GM21515 (cell line): ENCODE measurements at regions not wholly inside any gene's neighbourhood (a gene's known extent, or its start where the extent isn't known, plus 50 kb on each side); places are given as distances from the start of the nearest gene placed in this dataset.

Experiments
- ATAC-seq: cut with Tn5 transposase; IDR thresholded peaks from one replicate; pipeline ENCODE4 v1.9.1; 2021; ENCODE audit not compliant: unreplicated experiment

DNA sequence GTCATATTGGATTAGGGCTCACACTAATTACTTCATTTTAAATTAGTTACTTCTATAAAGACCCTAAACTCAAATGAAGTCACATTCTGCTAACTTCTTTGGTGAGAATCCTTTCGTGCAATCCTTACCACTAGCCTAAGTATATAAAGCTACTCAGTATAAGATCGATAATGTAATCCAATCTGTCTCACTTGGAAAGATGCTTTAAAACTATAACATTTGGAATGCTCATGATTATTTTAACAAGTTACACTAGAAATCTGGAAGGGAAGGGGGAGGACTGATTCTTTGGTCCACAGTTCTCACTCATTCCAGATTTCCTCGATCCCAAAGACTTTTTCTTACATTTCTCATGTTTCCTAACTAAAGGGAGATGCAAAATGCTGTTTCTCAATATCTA, 336.4 kb upstream of the SLIT2 start:
- no peak for ATAC-seq

DNA sequence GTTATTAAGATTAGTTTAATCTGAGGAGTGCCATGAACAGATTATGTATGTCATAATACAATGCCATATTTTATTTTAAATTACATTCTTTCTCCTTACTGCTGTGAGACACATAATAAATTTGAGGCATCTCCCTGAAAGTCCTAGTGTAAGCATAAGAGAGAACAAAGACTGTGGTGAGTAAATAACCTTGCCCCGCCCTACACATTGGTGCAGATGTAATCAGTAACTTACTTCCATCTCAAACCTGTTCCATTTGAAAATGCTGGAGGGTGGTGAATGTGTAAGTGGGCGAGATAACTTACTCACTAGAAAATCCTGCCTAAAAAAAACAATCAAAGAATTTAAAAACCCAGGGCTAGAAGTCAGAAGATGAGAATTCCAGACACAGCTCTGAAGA, 338.1 kb upstream of the SLIT2 start:
- ATAC-seq = no peak

DNA sequence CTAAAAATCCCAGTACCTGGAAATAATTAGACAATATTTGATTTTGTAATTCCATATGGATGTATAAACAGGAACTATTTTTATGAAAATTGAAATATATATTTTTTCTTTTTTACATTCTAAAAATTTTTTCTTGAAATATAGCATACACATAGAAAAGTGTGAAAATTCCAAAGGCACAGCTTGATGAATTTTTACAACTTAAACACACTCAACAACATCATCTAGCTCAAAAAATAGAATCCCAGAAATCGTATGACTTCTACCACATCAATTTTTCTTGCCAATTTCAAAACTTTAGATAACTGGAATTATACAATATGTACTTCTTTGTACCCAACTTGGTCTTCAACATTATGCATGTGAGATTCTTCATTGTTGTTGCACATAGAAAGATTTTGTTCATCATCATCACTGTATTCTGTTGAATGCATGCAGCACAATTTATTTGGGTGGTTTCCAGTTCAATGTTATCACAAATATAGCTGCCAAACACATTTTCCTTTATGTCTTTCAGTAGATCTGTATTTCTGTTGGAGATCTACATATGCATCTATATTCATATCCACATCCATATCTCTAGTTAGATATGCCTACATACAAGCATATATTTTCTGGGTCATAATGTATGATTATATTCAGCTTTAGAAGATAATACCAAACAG, 340.7 kb upstream of the SLIT2 start:
- no peak for ATAC-seq

DNA sequence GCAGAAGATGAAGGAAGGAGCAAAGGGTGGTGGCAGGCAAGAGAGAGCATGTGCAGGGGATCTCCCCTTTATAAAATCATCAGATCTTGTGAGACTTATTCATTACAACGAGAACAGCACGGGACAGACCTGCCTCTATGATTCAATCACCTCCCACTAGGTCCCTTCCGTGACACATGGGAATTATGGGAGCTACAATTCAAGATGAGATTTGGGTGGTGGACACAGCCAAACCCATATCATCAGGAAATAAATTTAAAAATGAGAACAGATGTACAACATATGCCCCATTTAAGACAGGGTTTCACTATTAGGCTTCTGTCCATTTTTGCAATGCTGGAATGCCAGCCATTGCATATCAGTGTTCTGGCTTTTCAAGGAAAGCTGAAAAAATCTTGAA, 346.7 kb upstream of the SLIT2 start:
- no peak for ATAC-seq

DNA sequence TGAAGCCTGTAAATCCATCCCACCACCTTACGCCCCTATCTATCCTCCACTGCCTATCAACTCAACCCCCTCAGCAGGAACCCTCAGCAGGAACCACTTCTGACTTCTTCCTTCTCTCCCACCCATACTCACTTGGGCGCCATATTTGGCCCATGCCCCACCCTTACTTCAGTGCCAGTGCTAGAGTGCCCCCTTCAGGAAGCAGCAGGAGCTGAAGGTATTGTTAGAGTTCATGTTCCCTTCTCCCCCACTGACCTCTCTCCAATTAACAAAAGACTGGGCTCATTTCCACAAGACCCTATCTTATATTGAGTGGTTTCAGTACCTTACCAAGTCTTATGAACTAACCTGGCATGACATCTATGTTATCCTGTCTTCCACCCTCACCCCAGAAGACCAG, 363.1 kb upstream of the SLIT2 start:
- no peak for ATAC-seq

DNA sequence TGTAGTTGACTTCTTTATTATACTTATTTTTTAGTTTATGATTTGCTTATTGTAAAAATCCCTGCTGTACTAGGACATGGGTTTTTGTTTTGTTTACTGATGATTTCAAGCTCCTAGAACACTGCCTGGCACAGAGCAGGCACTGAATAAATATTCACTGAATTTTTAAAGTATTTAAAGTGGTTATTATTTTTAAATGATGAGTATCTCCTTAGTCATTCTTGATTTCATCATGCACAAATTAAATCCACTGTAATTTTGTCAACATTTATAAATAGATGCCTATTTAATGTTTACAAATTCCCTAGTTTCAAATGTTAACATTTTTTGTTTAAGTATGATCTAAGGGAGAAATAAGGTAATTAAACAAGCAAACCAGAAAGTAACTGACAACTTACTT, 367.9 kb upstream of the SLIT2 start:
- no peak for ATAC-seq

DNA sequence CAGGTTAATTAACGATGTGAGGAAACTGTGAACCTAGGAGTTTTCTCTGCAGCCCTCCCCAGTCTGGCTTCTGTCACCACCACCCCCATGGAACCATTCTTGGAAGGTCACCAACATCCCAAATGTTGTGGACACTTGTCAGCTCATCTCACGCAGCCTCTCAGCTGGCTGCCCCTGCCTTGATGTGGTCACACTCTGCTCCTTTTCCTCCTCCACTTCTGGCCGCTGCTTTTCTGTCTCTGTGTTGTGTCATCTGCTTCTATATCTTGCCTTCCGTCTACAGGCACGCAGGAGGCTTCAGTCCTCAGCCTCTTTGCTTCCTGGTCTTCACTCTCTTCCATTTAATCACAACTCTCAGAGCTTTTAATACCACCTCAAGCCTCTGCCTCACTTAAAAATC, 371.5 kb upstream of the SLIT2 start:
- no peak for ATAC-seq

DNA sequence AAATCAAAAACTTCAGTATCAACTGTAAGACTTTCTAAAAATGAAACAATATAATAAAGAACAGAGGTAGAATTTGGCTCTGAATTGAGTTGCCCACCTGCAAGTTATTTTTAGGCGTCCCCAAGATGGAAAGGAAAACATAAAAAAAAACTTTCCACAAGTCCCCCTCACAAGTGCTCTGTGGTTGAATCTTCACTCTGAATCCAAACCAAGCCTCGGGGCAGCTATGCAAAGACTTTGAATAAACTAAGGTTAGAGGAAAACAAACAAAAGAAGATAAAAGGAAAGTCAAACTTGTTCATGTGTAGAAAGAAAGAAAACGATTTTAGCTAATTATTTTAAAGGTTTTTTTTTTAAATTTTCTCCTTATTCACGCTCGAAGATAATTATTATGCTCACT, 372.4 kb upstream of the SLIT2 start:
- no peak for ATAC-seq

DNA sequence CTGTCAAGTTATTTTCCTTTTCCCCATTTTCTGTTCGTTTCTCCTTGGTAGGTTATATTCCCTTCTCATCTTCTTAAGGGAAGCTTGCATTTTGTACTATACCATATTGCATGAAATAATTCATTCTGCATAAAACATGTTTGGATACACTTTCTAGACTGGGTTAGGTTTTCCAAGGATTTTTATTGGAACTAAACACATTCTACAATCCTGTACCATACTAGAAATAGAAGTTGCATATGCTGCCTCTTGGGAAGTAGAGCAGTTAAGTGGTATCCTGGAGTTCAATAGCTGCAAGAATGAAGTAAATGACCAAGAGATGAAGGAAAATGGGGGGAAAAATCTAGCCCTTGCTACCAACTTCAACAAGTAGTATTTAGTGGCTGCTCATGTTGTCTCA, 393.7 kb upstream of the SLIT2 start:
- no peak for ATAC-seq

DNA sequence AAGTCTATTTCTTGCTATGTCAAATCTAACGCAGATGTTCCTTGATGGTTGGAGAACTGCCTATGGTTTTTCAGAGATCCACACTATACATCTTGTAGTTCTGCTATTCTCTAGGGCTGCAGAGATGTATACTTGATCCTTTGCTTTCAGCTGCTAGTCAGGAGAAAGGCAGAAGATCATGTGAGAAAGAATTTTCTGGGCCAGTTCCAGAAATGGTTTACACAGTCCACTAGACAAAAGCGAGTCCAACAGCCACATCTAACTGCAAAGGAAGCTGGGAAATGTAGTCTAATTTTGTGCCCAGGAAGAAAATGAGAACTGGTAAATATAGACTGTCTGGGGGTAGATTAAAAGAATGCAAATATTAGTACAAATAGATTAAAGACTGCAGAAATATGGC, 394.3 kb upstream of the SLIT2 start:
- ATAC-seq = no peak

DNA sequence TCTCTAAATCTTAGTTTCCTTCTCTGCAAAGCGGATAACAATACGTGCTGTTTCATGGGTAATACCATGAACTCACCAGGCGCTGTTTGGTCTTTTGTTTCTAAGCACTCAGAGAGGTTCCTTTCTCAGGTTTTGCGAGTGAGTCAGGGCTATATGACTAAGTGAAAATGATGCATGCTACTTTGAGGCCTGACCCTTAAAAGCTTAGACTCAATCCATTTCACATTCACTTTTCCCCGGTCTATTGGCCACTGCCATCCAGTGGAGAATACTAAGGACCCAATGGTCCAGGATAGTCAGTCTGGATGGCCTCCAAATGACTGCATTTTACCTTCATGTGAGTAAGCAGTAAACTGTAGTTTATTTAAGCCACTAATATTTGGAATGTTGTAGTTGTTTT, 400.8 kb upstream of the SLIT2 start:
- ATAC-seq = no peak

DNA sequence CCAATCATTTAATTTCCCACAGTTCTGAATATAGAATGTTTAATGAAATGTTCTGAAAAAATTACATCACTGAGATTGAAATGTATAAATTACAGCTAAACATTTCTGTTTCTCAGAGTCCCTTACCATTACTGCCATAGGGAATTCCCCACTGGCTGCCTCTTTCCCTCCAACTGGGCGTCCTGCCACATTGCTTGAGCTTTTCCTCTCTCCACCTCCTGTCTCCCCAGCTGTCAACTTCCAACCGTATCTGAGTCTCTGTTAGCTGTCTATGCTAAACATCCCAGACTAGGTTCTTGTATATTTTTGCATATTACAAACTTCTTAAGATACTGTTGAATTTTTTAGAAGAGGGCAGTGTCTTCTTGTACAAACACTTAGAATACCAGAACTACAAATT, 407.3 kb upstream of the SLIT2 start:
- ATAC-seq = no peak

DNA sequence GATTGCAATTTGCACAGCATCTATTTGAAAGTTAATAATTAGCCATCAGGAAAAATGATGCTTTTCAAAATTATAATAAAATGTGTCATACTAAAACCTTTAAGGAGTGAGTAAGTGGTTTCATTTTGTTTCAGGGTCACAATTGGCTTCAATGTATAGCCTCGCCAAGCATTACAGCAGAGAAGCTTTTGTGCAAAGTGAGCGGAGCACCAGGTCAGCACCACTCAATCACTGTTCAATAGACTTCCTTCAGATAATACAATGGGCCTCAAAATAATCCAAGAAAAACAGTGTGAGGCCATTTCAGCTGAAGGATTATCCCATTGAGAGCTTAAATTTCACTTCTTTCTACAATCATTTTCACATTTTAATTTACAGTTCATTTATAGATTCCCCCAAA, 409.2 kb upstream of the SLIT2 start:
- no peak for ATAC-seq

DNA sequence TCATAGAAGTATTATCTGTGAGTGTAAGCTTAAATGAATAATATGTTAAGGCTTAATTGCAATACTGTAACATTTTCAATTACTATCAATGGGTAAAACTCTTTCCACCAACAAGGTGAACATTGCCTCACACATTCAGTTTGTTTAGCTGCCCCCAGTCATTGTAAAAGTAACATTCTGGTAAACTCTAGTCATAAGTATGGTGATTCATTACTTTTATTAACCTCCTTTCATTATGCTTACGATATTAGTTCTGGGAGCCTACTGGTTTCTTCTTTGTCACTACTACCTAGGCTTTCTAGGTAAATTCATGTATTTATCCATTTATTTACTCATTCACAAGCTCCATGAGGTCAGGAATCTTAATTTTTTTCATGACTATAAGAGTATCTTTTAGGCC, 412.8 kb upstream of the SLIT2 start:
- ATAC-seq = no peak

DNA sequence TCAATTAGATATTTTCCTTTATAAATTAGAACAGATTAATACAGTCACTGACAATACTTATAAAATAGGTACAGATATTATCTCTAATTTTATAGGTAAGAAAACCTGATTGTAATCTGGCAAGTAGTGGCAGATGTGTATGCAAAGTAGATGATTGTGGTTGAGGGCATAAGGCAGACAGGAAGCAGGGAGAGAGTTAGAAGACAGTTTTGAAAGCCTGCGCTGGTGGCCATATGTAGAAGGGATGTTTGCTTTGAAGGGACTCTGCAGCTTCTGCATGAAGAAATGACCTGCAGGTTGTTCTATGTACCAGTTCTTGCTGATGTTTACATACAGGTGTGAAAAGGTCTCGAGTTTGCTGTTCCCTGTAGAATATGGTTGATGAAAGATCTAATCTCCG, 416.3 kb upstream of the SLIT2 start:
- ATAC-seq = no peak

DNA sequence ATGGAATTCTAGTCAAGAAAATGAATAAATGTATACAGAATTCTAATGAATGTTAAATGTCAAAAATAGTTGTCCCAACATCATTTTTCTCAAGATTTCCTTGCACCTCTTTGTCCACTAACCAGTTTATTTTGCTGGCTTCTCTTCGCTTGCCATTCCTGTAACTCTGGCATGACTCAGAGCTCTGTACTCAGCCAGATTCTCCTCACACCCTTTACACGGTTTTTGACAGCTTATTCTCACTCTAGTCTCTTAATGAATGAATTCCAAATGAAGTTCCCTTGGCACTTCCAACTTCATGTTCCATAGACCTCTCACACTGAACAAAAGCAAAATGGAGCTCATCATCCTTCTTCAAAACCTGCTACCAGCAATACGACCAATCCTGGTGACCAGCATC, 419.3 kb upstream of the SLIT2 start:
- ATAC-seq = no peak

DNA sequence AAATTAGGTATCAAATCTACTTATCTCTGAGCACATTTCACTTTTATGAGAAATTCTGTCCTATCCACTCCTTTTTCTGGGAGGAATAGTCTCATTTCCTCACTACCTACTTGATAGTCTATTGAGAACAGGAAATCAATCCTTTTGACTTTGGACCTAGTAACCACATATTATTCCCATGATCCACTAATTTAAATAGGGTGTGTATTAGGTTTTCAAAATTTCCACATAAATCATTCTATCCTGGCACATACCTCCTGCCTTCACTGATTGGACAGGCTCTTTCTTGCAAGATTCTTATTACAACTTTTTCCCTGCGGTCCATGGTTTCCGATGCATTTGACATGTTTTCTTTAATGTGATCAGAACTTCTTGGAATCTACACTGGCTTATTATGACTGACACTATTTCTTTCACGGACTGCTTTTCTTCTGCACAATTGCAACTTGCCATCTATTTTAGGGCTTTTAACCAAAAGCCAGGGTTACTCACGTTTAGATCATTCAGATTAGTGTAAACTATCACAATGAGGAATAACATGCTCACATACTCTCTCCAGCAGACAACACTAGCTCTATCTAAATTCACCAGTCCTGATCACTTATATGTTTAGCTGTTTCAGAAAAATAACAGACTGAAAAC, 419.9 kb upstream of the SLIT2 start:
- ATAC-seq = no peak

DNA sequence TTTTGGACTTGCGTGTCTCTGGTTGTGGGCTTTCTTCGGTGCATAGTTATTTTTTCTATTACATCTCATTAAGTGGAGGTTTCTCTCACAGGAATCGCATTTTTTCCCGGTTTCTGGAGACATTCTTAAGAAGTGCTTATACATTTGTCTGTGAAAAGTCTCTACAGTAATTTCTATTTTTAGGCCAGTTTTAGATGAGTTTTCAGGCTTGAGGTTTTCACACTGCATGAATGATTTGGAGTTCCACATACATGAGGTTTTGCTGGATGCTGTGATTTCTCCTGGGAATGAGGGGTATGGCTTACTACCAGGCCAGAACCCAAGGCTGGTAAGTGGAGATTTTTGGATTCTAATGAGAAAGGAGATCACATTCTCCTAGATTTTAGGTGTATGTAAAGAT, 422.6 kb upstream of the SLIT2 start:
- ATAC-seq = no peak

DNA sequence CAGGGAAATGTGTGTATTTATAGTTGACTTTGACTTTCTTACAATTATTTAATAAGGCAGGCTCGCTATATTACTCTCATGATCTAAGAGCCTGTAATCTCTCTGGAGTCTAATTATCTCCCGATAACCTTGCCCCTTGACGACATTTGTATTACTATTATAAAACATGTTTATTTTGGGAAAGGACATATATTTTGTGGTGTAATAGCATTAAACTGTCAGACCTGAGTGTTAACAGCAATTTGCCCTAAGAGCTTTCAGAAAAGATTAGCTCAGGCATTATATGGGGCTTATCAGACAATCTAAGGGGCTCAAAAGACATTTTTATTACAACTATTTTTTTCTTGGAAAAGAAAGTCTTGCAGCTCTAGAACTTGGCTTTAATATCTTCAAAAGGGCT, 427.9 kb upstream of the SLIT2 start:
- ATAC-seq = no peak

DNA sequence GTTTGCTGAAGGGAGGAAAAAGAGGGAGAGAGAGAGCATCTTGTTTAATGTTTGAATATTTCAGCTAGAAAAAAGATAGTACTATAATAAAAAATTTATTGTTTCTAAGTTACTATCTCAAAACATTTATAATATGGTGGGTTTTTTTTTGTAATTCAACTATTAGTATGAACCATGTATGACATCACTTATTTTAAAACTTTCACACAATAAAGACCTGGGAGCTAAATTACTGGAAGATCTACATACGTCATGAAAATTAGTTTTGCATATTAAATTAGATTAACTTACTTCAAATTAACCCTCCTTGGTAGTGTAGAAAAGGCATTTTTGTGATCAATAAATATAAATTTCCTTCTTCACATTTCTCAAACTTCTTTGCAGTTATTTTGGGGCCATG, 432.0 kb upstream of the SLIT2 start:
- no peak for ATAC-seq

DNA sequence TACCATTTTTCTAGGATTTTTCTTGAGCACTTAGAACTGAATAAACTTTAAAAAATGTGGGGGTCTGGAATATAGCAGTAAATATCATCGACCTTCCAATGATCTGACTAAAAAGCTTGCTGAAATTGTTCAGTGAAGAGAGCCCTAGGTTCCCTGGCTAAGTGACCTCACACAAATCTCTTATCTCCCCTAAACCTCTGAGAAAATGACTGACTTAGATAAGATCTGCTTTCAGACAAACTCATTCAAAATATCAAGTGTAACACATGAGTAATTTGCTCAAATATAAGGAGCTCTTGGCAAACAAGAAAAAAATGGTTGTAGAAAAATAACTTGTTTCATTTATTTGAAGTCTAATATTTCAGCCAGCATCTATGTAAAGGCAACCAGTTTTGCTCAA, 441.7 kb upstream of the SLIT2 start:
- ATAC-seq = no peak

DNA sequence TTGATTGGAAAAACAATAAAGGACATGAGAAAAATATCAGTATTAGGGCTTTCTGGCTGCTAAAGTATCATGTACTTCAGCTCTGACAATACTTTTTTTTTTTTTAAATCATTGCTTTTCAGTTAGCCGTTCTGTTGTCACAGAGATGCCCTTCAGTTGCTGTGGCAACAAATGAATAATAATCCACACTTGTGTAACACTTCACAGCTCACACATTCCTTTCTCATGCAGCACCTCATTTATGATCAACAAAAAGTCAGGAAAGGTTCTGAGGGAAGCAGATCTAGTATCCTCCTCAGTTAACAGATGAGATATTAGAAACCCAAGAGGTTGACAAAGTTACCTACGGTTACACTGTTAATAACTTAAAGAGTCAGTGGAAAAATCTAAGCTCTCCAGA, 444.2 kb upstream of the SLIT2 start:
- no peak for ATAC-seq

DNA sequence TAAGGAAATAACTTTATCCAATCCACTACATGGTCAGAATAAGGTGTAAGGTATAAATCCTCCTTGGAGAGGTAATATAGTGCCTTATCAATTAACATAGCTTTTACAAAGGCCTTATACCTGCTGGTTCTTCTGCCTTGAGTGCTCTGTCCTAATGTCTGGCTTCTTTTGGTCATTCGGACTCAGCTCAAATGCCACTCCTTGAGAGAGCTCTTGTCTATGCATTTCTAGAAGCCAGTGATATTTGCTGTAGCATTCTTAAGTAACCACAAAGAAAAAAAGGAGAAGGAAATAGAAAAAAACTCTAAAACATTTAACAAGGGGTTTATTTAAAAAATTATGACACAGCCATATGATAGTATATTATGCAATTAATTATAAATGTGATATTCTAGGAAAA, 444.8 kb upstream of the SLIT2 start:
- no peak for ATAC-seq
